H1 (cell line): ENCODE measurements at regions not wholly inside any gene's neighbourhood (a gene's known extent, or its start where the extent isn't known, plus 50 kb on each side); places are given as distances from the start of the nearest gene placed in this dataset.

Experiments
- BRCA1 ChIP-seq: IDR thresholded peaks from 2 replicates; pipeline ENCODE4 v1.6.1; 2012; ENCODE audit warnings: low read depth, low read length, improper control_type of control experiment
- CHD7 ChIP-seq: fragments of 300-600 bp; sonication (generic); IDR thresholded peaks from 2 replicates; pipeline ENCODE4 v1.7.1; 2012; ENCODE audit warnings: low read length, moderate library complexity, mild to moderate bottlenecking, inconsistent platforms; ENCODE audit not compliant: insufficient replicate concordance
- HDAC6 ChIP-seq: IDR thresholded peaks from one replicate; pipeline ENCODE4 v1.7.1; 2012; ENCODE audit warnings: low read depth, mild to moderate bottlenecking, inconsistent platforms, low read length, moderate library complexity
- KDM1A ChIP-seq: fragments of 200-600, 300-600 bp; sonication (generic); IDR thresholded peaks from 2 replicates; pipeline ENCODE4 v1.7.1; 2016; ENCODE audit warnings: mild to moderate bottlenecking, low read length, borderline replicate concordance
- NRF1 ChIP-seq: IDR thresholded peaks from 2 replicates; pipeline ENCODE4 v1.6.1; 2011; ENCODE audit warnings: mild to moderate bottlenecking, low read depth, low read length, improper control_type of control experiment
- SP2 ChIP-seq: IDR thresholded peaks from 2 replicates; pipeline ENCODE4 v1.6.1; 2012; ENCODE audit warnings: mild to moderate bottlenecking, low read length, inconsistent platforms
- TAF1 ChIP-seq: IDR thresholded peaks from 2 replicates; pipeline ENCODE4 v1.6.1; 2011; ENCODE audit warnings: mild to moderate bottlenecking, low read depth, low read length

- TF ChIP-seq CHD7 (no peak), TAF1 (no peak), HDAC6 (no peak), NRF1 (no peak), BRCA1 (no peak), KDM1A (no peak), SP2 (no peak)
Observed at GRCh38 chr6:14601490-14601889, 483.9 kb downstream of the CD83 start (continued).
